ENCODE measurements at regions not wholly inside any gene's neighbourhood (a gene's known extent, or its start where the extent isn't known, plus 50 kb on each side); places are given as distances from the start of the nearest gene placed in this dataset.
"Not testable (repeated sequence)": the region's sequence is repeated elsewhere in the genome, so short reads cannot be mapped to it uniquely, and the experiment has no call there.

GRCh38 chr6:56816370-56816769 is 138.5 kb upstream of the BEND6 start:
- TF ChIP-seq GATA1 (IDR thresholded peaks at IDR 0.05; ENCODE audit: low read depth, low read length) (no peak), POLR2A (IDR thresholded peaks at IDR 0.05; ENCODE audit: low read length) (no peak)
- no peak for DNase-seq

GRCh38 chr6:56815436-56815835 is 139.5 kb upstream of the BEND6 start:
- TF ChIP-seq POLR2A (IDR thresholded peaks at IDR 0.05; ENCODE audit: low read length): no peak
- no peak for TF ChIP-seq GATA1 (IDR thresholded peaks at IDR 0.05; ENCODE audit: low read depth, low read length)
- no peak for DNase-seq

GRCh38 chr6:56814802-56815201 is 140.1 kb upstream of the BEND6 start:
- TF ChIP-seq POLR2A (IDR thresholded peaks at IDR 0.05; ENCODE audit: low read length): no peak
- DNase-seq: no peak

- TF ChIP-seq GATA1 (IDR thresholded peaks at IDR 0.05; ENCODE audit: low read depth, low read length) (no peak), POLR2A (IDR thresholded peaks at IDR 0.05; ENCODE audit: low read length) (no peak)
- no peak for DNase-seq
These were observed 140.6 kb upstream of the BEND6 start for GRCh38 chr6:56814308-56814707.

DNA sequence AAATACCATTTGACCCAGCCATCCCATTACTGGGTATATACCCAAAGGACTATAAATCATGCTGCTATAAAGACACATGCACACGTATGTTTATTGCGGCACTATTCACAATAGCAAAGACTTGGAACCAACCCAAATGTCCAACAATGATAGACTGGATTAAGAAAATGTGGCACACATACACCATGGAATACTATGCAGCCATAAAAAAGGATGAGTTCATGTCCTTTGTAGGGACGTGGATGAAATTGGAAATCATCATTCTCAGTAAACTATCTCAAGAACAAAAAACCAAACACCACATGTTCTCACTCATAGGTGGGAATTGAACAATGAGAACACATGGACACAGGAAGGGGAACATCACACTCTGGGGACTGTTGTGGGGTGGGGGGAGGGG is 142.1 kb upstream of the BEND6 start:
- DNase-seq: not testable (repeated sequence)

- DNase-seq: no peak
- TF ChIP-seq POLR2A (IDR thresholded peaks at IDR 0.05; ENCODE audit: low read length) (no peak), GATA1 (IDR thresholded peaks at IDR 0.05; ENCODE audit: low read depth, low read length) (no peak)
These were observed 146.0 kb upstream of the BEND6 start for GRCh38 chr6:56808871-56809359.

DNA sequence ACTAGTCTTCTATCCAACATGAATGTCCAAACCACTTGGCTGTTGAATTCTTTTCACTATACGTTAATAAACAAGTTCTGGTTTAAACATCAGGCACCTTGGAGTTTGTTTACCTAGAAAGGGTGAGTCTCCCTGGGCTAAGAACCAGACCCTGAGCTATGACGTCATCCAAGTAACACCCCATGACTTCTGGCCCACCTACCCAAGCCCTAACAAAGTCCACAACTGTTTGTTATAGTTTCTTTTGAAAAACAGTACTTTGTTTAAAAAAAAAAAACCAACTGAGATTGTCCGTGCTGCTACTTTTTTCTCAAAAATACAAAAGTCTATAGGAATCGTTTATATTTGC is 146.9 kb upstream of the BEND6 start:
- TF ChIP-seq POLR2A (IDR thresholded peaks at IDR 0.05; ENCODE audit: low read length): no peak
- no peak for TF ChIP-seq GATA1 (IDR thresholded peaks at IDR 0.05; ENCODE audit: low read depth, low read length)
- DNase-seq: no peak

DNA sequence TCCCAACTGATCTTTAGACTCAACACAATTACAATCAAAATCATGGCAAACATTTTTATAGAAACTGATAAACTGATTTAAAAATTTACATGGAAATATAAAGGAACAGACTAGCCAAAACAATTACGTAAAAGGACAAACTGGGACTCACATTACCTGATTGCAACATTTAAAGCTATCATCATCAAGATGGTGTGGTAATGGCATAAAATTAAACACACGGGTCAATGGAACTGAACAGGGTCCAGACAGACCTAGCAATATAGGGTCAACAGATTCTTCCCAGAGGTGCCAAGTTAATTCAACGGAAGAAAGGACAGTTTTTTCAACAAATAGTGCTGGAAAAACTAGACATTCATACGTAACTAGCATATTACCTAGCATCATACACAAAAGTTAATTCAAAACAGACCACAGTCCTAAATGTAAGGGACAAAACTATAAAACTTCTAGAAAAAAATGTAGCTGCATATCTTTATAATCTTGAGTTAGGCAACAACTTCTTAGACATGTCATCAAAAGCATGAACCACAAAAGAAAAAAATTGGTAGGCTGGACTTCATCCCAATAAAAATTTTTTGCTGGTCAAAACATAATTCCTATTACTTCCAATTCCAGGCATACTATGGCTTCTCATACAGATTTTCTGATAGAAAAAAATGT is 147.4 kb upstream of the BEND6 start:
- DNase-seq: no peak
- TF ChIP-seq POLR2A (IDR thresholded peaks at IDR 0.05; ENCODE audit: low read length) (no peak), GATA1 (IDR thresholded peaks at IDR 0.05; ENCODE audit: low read depth, low read length) (no peak)

GRCh38 chr6:56806368-56806767 is 148.5 kb upstream of the BEND6 start:
- TF ChIP-seq GATA1 (IDR thresholded peaks at IDR 0.05; ENCODE audit: low read depth, low read length) (no peak), POLR2A (IDR thresholded peaks at IDR 0.05; ENCODE audit: low read length) (no peak)
- DNase-seq: no peak

- TF ChIP-seq GATA1 (IDR thresholded peaks at IDR 0.05; ENCODE audit: low read depth, low read length) (no peak), POLR2A (IDR thresholded peaks at IDR 0.05; ENCODE audit: low read length) (no peak)
- no peak for DNase-seq
These were observed 149.9 kb upstream of the BEND6 start for GRCh38 chr6:56804996-56805395.

DNA sequence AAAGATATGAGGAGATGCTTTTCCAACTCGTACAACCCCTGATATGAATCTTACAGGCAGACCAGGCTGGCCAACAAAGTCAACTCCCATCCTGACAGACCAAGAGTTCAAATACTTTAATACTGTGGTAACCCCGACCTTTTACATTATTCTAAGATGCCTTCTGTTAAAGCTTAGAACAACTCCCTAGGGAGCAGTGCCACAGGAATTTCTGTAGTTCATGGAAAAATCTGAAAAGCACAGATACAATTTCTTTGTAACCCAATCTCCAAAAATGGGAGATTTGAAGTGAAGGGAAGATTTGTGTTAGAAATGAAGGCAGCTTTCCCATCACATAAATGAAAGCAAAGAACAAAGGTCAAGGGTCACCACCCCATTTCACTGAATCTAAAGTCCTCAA is 151.3 kb upstream of the BEND6 start:
- no peak for DNase-seq
- TF ChIP-seq POLR2A (IDR thresholded peaks at IDR 0.05; ENCODE audit: low read length) (no peak), GATA1 (IDR thresholded peaks at IDR 0.05; ENCODE audit: low read depth, low read length) (no peak)

DNA sequence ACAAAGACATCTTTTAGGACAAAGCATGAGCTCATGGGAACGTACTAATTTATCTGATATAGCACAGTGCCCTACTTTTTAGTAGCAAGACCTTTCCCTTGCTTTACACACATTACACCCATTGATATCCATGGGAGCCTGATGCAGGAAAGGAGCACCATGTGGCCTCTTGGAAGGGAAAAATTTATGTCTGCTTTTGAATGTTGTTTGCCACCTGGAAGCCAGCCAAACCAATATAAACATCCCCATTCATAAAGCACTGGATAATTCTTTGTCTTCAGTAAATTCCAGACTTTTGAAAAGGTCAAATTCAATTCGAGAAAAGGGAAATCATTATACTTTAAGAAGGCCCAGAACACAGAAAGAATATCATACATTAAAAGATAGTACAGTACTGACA is 152.3 kb upstream of the BEND6 start:
- DNase-seq: no peak
- TF ChIP-seq GATA1 (IDR thresholded peaks at IDR 0.05; ENCODE audit: low read depth, low read length) (no peak), POLR2A (IDR thresholded peaks at IDR 0.05; ENCODE audit: low read length) (no peak)

GRCh38 chr6:56799989-56800388 is 154.9 kb upstream of the BEND6 start:
- no peak for DNase-seq
- TF ChIP-seq GATA1 (IDR thresholded peaks at IDR 0.05; ENCODE audit: low read depth, low read length) (no peak), POLR2A (IDR thresholded peaks at IDR 0.05; ENCODE audit: low read length) (no peak)

DNA sequence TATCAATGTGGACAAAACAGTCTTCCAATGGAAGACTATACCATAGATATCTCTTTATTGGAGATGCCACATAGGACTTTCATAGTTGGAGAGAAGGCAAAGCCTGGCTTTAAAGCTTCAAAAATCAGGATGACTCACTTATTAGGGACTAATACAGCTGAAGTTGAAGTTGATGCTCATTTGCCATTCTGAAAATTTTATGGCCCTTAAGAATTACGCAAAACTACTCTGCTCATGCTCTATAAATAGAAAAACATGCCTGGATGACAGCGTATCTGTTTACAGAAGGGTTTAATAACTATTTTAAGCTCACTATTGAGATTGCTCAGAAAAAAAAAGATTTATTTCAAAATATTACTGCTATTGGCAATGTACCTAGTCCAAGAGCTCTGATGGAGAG is 155.5 kb upstream of the DST start:
- DNase-seq: no peak

DNA sequence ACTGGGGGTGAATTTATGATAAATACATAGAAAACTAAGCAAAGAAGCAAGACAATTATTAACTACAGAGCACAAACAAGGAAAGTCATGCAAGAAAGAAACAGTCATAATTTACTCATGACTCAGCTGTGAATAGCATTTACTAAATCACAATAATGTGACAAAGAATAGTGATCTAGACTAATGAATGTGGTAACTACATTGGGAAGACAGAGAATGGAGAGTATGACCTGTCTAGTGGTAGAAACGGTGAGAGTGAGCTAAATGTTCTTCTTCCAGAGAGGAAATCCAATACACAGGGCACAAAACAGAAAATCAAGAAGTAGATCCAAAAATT is 153.5 kb upstream of the DST start:
- no peak for DNase-seq
- no peak for TF ChIP-seq POLR2A (IDR thresholded peaks at IDR 0.05; ENCODE audit: low read length)
- no peak for TF ChIP-seq GATA1 (IDR thresholded peaks at IDR 0.05; ENCODE audit: low read depth, low read length)

More for the DNA sequence above, 155.5 kb upstream of the DST start:
- TF ChIP-seq POLR2A (IDR thresholded peaks at IDR 0.05; ENCODE audit: low read length): no peak
- TF ChIP-seq GATA1 (IDR thresholded peaks at IDR 0.05; ENCODE audit: low read depth, low read length): no peak

All from erythroblast (primary cell).